Glomerular endothelial cell (primary cell): ENCODE measurements at regions not wholly inside any gene's neighbourhood (a gene's known extent, or its start where the extent isn't known, plus 50 kb on each side); places are given as distances from the start of the nearest gene placed in this dataset.

Experiments used
- DNase-seq: peaks from one replicate; pipeline ENCODE4 v3.0.0-alpha.2; 2011; ENCODE audit warnings: low read depth, low spot score; ENCODE audit errors: extremely low read depth

DNA sequence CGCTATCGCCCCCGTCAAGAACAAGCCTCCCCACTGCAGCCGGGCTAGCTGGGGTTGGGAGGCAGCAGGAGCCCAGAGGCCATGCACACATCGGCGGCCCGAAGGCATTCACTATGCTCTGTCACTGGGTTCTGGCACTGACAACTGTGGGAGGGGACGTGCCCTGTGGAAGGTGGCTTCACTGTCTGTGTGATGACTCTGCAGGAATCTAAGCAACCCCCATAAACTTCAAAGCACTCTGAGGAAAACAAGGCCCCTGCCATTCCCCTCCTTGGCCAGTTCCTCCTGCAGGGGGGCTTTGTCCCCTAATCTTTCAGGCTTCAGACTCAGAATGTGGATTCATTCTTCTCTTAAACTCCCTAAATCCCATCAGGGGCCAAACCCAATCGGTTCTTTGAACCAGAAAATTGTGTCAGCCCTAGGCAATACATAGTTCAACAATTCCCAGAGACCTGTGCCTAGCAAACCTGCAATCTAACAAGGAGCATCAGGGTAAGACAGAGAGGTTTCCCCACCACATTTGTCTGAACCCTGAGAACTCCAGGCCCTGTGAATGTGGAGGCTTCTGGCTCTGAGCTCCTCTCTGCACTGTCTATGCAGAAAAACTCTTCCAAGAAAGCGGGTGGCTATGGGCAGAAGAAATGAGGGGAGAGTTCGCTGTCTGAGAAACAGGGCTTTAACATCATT, 1477.2 kb downstream of the TBC1D22A start:
- no peak for DNase-seq

DNA sequence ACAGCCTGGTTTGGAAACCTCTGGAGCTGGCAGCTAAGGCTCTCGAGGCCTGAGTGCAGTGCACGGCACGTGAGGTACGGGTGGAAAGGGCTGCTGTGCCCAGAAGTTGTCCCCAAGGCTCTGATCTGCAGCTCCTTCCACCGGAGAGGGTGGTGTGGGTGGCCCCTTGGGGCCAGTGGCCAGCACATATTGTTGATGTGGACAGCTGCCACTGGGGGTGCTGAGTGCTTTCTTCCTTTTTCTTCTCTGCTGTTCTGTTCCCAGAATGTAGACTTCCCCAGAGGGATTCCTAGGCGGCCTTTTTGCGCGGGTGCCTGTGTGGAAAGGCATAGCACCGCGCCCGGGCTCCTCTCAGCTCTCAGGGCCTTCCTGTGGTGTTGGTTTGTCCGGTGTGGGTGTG, 1476.5 kb downstream of the TBC1D22A start:
- DNase-seq, result no peak

DNA sequence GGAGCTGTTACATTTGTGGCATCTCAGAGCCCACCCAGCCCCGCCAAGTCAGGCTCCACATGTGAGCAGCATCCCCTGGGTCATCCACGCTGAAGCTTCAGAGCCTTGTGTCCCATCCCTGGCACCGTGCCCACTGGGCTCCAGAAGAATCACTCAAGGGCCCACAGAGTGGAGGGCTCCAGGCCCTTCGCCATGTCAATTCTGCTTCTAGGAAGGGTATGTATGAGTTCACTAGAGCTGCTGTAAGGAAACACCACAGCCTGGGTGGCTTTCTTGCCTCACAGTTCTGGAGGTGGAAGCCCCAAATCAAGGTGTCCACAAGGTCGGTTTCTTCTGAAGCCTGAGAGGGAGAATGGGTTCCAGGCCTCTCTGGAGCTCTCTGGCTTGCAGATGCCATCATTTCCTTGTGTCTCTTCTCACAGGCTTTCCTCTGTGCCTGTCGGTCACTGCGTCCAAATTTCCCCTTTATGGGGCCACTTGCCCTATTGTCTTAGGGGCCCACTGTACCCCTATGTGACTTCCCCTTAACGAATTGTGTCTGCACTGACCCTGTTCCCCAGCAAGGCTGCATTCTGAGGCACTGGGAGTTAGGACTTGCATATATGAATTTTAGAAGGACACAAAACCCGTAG, 1476.0 kb downstream of the TBC1D22A start:
- DNase-seq, result no peak

DNA sequence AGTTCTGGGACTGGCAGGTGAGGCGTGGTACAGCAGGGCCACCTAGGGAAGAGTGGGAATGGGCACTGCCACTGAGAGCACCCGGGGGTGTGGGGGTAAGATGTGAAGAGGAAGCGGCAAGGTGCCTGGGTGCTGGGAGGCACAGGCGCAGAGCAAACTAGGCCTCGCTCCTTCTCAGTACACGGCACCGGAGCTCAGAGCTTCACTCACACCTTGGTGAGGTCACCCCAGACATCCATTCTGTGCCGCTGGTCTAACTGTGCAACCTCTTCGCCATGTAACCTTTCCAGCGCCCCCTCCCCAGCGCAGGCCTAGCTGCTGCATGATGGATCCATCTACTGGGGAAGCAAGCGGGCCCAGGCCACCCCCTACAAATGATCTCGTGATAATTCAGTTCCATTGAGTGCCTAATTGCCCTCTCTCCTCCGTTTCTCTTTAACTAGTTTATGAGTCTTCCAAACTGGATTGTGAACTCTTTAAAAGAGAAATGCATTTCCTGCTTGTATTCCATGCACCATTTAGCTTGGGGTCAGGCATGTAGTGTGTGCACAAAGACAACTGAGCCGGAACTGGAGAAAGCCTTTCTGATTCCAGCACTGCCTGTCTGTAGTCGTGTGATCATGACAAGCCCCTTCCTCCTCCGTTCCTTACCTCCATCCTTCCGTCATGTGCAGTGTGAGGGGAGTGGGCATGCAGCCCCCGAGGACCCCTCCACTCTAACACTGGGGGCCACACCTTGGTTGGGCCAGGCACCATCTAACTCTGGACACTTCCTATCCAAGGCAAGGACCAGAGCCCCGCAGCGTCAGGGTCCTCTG, 1475.2 kb downstream of the TBC1D22A start:
- DNase-seq, result no peak

DNA sequence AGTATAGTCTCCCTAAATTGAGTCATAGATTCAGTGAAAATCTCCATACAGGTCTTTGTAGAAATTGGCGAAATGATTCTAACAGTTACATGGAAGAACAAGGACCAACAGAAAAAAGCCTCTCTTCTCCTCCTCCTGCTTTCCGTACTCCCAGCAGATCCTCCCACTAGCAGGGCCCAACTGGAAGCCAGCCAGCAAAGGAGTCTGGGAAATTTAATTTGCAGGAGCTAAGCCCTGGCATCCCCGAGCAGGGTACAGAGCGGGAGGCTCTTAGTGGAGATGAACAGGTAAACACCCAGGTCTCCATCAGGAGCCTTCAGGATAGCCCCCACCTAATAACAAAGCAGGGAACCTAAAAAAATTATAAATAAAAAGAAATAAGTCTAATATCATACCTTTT, 1473.8 kb downstream of the TBC1D22A start:
- DNase-seq, result no peak

DNA sequence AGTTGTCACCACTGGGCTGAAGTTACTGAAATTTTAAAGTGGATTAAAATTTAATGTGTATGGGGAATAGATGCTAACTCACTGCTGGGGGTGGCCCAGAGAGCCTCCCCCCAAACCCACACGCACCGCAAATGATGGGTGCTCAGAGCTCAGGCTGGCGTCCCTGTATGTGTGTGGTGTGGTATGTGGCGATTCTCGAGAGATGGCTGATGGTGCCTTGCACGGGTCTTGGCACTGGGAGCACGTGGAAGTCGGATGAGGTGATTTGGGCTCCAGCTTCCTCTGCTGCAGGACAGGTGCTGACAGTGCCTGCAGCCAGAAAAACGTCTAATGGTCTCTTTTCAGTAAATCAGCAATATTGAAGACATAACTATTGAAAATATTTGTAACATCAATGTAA, 1473.3 kb downstream of the TBC1D22A start:
- no peak for DNase-seq

DNA sequence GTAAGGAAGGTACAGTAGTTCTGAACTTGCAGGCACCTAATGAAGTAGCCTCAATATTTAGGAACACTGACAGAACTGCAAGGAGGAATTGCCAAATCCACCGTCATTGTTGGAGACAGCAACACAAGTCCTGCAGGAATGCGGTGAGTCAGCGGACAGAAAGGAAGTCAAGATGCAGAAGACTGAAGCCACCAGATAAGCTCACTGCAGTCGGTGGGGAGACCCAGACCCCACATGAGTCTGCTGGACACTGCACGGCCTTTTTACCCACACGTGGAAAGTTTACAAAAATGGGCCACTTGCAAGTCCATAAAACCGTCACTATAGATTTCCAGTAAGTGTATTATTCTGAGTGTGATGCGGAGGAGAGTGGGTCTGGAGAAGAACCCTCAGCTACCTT, 1471.6 kb downstream of the TBC1D22A start:
- DNase-seq, result no peak

DNA sequence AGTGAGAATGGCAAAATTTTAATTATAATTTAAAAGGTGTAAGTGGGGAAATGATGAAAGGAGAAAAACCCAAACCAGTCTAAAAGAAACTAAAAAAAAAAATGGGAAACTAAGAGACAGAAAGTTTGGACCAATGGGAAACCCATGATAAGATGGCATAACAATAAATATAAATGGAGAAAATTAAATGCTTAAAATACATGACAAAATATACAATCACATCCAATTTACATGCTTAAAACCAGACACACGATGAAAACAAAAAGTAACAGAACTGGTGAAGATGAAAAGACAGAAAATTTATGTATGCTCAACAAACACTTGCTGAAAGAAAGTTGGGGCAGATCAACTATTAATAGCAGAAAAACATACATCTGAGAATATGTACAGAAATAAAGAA, 1471.1 kb downstream of the TBC1D22A start:
- DNase-seq, result no peak

DNA sequence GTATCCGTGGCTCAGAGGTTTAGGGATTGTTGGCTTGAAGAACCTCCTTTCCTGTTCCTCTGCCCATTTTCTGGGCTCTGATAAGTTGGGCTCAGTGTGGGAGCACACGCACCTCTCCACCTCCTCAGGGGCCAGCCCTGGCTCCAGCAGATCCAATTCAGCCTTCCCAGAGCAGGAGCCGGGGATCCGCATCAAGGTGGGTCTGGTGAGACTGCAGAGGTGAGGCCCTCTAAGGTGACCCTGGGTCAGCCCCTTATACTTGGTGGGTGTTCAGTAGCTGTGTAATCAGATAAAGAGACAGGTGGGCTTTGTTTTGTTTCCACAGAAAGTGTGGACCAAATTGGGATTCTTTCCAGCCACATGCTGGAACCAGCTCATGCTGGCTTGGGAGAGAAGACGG, 1466.0 kb downstream of the TBC1D22A start:
- no peak for DNase-seq

DNA sequence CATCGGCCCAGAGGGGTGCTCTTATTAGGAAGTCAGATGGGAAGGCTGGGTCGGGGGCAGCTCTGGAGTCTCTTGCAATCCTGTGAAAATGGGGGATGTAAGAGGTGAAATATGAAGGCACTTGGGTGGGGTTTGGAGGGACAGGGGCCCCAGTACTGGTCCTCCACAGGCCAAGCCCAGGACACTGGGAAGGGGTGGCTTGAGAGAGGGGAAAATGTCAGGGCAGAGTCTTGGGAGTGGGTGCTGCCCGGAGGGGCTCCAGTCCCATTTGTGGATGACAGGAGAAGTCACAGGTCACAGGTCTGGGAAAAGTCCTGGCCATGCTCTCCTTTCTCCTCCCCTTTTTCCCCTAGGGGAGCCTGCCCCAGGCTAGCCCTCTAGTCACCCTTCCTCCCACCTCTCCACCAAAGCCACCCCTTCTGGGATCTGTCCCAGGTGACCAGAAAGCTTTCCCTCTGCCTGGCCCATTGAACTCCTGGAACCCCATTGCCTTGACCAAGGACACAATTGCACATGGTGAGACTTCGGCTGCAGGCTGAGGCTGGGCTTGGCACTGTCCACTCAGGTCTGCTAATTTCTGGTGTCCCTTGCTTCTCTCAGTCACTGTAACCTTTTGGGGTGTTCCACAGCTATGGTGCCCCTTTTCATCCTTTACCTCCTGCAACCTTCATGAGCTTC, 1465.0 kb downstream of the TBC1D22A start:
- DNase-seq, result no peak

DNA sequence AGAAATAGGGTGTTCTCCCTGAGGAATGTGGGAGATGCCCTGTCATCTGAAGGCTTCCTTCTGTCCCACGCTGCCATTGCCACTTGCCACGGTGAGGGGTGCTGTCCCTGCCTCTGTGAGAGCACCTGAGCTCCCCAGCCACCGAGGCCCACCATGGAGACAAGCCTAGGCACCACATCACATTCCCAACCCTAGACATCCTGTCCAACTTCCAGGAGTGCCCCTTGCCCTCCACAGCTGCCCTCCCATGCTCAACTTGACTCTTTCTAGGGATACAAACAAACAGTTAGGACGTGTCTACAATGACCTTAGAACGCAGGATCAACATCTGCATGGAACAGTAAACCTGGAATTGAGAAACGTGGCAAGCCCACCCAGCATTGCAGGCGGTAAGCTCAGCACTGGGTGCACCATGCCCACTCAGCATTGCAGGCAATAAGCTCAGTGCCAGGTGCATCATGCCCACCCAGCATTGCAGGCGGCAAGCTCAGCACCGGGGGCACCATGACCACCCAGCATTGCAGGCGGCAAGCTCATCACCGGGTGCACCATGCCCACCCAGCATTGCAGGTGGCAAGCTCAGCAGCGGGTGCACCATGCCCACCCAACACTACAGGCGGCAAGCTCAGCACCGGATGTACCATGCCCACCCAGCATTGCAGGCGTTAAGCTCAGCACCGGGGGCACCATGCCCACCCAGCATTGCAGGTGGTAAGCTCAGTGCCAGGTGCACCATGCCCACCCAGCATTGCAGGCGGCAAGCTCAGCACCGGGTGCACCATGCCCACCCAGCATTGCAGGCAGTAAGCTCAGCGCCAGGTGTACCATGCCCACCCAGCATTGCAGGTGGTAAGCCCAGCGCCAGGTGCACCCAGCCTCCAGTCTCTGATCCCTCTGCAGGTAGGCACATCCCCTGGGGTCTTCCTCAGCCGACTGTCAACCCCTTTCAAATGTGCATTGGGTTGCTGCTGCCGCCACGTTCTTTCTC, 1463.9 kb downstream of the TBC1D22A start:
- DNase-seq, result no peak

DNA sequence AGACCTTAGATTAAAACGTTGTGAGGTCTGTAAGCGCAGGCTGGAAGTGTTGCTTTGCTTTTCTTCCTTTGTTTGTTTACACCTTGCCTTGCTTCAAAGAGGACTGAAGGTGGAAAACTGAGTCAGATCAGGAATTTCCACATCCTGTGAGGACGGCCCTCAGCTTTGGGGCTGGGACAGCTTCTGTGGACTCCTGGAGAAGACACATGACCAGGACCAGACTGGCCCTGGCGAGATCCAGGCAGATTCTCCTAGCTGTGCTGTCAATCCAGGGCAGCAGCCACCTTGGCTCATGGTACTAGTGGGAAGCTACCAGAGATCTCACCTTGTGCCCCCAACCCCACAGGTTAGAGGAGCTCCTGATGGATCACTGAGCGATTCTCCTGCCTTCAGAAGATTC, 1461.9 kb downstream of the TBC1D22A start:
- no peak for DNase-seq

DNA sequence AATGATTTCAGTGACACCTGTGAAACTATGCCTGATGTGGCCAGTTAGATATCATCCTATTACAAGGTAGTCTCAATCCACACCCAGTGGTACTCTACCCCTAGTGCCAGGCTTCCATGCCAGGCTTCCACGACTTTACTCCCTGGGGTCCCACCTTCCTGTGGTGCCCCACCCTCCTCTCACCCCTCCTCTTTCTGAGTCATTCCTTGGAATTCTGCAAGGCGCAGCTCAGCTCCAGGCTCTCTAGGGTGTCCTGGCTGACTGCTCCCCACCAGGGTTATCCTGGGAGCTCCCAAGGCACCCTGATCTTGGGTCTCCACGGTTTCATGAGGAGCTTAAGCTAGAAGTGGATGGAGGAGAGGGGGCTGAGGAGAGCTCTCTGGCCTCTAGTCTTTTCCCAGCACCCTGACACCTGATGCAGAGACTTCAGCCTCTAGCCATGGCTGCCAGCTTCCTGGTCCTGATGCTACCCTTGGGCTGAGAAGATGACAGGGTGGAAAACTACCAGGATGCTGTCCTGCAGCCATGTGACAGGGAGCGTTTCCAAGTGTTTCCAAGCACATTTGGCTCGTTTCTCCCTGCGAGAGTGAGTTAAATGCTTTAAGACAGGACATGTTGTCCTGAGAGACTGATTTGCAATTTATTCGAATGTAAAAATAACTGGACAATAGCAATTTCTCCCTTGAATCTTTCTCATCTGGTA, 1461.2 kb downstream of the TBC1D22A start:
- DNase-seq, result no peak

DNA sequence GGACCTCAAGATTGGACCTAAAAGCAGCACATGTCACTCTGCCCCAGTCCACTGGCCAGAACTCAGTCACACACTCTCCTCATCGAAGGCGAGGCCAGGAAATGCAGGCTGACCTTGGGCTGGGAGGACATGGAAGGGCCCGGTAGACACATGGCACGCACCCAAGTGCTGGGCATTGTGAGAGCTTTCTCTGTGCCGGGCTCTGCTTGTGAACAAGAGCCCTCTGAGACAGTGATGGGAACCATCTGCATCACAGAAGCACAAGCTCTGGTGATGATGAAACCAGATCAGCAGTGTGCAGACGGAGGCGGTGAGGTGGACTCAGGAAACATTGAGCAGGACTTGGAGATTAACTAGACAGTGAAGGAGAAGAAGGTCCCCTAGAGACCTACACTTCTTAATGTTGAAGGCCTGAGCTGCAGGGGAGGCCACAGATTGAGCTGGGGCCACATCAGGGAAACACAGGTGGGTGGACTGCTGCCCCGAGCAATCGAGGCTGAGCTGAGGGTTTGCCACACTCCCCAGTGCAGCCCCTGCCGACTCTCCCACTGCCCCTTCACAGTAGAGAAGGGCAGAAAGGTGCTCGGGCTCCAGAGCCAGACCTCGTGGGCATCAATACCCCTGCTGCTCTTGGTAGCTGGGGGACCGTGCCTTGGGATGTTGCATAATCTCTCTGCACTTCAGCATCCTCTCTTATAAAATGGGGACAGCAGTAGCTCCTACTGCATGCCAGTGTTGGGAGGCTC, 1460.5 kb downstream of the TBC1D22A start:
- DNase-seq, result no peak

DNA sequence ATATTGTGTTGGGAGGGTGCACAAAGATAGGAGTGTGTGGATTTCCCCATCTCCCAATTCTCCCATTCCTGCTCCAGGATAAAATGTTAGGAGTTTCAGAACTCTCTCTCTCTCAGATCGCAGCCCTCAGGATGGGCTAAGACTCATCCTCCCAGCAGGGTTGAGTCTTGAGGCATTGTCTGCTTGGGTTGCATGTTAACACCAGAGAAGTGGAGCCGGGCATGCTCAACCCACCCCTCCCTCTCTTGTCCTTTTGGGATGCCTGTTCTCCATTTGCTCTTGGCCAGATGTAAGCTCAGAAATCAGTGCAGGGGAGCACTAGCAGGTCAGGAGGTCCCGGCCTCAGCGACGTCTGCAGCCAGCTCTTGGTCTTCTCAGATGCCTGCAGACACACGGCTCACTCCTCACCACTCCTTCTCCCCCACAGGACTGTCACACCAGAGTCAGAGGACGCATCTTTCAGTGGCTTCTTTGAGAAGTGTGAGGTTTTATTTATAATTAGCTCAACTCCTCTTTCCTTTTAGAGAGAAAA, 1456.5 kb downstream of the TBC1D22A start:
- DNase-seq, result no peak

DNA sequence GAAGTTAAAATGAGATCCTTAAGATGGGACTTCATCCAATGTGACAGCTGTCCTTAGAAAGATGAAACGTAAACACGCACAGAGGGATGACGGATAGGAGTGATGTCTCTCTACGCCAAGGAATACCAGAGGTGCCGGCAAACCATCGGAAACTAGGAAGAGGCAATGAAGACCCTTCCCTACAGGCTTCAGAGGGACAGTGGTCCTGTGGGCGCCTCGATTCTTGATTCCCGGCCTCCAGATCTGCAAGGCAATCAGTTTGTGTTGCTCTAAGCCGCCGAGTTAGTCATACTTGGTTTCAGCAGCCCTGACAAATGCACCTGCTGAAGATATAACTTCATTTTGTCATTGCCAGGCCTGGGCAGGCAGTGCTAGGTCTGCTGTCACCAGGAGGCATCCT, 1455.1 kb downstream of the TBC1D22A start:
- no peak for DNase-seq

DNA sequence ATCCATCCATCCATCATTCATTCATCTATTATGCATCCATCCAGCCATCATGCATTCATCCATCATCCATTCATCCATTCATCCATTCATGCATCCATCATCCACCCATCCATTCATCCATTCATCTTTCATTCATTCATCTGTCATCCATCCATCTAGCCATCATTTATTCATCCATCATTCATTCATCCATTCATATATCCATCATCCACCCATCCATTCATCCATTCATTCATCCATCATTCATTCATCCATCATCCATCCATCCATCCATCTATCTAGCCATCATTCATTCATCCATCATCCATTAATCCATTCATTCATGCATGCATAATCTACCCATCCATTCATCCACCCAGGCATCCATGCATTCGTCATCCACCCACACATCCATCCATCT, 1450.3 kb downstream of the TBC1D22A start:
- DNase-seq, result no peak

DNA sequence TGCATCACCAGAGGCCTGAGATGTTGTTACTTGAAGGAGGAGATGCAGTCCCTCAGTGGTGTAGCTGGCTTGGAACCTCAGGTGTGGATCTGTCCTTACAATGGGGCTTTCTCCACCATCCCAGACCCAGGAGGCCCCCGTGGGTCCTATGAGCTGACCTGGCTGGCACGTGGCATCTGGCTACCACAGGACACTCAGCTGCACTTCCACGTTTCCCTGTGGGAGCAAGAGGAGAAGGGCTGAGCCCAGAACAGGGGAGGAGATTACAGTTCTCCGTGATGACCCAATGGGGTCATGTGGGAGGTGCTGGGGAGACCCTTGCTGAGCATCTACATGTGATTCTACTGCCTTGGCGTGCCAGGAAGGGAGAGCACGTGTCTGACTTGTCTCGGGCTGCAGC, 1448.4 kb downstream of the TBC1D22A start:
- no peak for DNase-seq

DNA sequence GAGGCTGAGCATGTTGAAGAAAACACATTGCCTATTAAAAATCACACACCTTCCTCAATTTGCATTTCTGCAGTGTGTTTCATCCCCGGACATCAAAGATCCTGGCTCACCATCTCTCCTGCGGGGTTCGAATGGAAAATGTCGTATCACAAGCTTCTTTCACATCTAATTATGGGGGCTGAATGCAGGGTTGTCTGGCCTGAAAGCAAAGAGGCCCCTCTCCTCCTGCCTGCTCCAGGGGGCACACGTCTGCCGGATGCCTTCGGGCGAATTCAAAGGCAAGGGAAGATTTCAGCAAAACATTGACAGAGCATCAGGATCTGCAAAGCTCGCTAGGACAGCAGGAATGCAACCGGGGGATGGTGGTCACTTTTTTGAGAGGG, 1447.7 kb downstream of the TBC1D22A start:
- DNase-seq, result no peak
